ENCODE measurements at regions not wholly inside any gene's neighbourhood (a gene's known extent, or its start where the extent isn't known, plus 50 kb on each side); places are given as distances from the start of the nearest gene placed in this dataset.

DNA sequence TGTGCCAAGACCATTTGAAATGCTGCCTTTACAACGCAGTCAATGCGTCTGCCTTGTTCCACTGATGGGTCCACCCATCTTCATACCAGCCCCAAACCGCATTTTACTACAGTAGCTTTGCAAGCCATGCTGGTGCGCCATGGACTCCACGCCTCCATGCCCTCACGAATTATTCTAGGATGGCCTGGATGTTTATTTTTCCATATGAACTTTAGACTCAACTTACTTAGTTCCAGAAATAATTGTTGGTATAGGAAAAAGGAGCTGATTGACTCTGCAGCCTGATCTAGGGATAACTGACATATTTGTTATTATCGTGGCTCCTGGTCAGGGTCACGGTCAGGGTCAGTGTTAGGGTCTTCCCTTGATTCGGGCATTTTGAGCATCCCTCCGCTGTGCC is 70.0 kb upstream of the ZNF469 start (continued):
- TF ChIP-seq, protein P1, sequence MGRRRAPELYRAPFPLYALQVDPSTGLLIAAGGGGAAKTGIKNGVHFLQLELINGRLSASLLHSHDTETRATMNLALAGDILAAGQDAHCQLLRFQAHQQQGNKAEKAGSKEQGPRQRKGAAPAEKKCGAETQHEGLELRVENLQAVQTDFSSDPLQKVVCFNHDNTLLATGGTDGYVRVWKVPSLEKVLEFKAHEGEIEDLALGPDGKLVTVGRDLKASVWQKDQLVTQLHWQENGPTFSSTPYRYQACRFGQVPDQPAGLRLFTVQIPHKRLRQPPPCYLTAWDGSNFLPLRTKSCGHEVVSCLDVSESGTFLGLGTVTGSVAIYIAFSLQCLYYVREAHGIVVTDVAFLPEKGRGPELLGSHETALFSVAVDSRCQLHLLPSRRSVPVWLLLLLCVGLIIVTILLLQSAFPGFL (CRISPR knock-in tag; IDR thresholded peaks at IDR 0.05) = no peak
- TF ChIP-seq, protein P2, sequence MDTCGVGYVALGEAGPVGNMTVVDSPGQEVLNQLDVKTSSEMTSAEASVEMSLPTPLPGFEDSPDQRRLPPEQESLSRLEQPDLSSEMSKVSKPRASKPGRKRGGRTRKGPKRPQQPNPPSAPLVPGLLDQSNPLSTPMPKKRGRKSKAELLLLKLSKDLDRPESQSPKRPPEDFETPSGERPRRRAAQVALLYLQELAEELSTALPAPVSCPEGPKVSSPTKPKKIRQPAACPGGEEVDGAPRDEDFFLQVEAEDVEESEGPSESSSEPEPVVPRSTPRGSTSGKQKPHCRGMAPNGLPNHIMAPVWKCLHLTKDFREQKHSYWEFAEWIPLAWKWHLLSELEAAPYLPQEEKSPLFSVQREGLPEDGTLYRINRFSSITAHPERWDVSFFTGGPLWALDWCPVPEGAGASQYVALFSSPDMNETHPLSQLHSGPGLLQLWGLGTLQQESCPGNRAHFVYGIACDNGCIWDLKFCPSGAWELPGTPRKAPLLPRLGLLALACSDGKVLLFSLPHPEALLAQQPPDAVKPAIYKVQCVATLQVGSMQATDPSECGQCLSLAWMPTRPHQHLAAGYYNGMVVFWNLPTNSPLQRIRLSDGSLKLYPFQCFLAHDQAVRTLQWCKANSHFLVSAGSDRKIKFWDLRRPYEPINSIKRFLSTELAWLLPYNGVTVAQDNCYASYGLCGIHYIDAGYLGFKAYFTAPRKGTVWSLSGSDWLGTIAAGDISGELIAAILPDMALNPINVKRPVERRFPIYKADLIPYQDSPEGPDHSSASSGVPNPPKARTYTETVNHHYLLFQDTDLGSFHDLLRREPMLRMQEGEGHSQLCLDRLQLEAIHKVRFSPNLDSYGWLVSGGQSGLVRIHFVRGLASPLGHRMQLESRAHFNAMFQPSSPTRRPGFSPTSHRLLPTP (IDR thresholded peaks at IDR 0.05; ENCODE audit: borderline replicate concordance, extremely low read depth, insufficient read length) = no peak
- TF ChIP-seq MTA3 (IDR thresholded peaks at IDR 0.05; ENCODE audit: borderline replicate concordance) = no peak
- no peak for TF ChIP-seq ZNF274 (IDR thresholded peaks at IDR 0.05; ENCODE audit: borderline replicate concordance, low read depth, low read length)
- no peak for TF ChIP-seq DPF2 (IDR thresholded peaks at IDR 0.05)
- TF ChIP-seq ZBTB1 (CRISPR knock-in tag; IDR thresholded peaks at IDR 0.05; ENCODE audit: borderline replicate concordance, low read depth) = no peak
- TF ChIP-seq TBP (optimal IDR thresholded peaks at IDR 0.05; ENCODE audit: low read depth, low read length) = no peak
- no peak for TF ChIP-seq ELF4 (CRISPR knock-in tag; IDR thresholded peaks at IDR 0.05)
- TF ChIP-seq HMGN3 (IDR thresholded peaks at IDR 0.05; ENCODE audit: borderline replicate concordance, extremely low read depth, insufficient read length, low read depth, low read length) = no peak
- no peak for TF ChIP-seq KLF16 (IDR thresholded peaks at IDR 0.05)
- TF ChIP-seq SIN3A (IDR thresholded peaks at IDR 0.05; ENCODE audit: borderline replicate concordance in 2 of 2, control insufficient read depth in 1 of 2, low read depth in 2 of 2, low read length in 2 of 2) = no peak

All from K562 (cell line).